Activated CD4-positive, alpha-beta T cell treated with anti-CD3 and anti-CD28 coated beads, Interleukin-2, amount 50 U/mL, for 1 hour (primary cell): ENCODE measurements at regions not wholly inside any gene's neighbourhood (a gene's known extent, or its start where the extent isn't known, plus 50 kb on each side); places are given as distances from the start of the nearest gene placed in this dataset.
A peak's percentile ranks its signal among the peaks of the same experiment; 100 is the strongest.

Experiments
- DNase-seq: peaks from one replicate; pipeline ENCODE4 v3.0.0-alpha.2; 2020

DNA sequence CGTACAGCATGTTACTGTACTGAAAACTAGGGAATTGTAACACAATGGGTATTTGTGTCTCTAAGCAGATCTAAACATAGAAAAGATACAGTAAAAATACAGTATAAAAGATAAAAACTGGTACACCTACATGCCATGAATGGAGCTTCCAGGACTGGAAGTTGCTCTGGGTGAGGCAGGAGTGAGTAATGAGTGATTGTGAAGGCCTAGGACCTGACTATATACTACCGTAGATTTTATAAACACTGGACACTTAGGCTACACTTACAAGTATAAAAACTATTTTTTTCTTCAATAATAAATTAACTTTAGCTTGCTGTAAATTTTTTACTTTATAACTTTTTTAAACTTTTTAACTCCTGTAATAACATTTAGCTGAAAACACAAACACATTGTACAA lies 324.4 kb upstream of the TNP1 start:
- DNase-seq, result no peak

DNA sequence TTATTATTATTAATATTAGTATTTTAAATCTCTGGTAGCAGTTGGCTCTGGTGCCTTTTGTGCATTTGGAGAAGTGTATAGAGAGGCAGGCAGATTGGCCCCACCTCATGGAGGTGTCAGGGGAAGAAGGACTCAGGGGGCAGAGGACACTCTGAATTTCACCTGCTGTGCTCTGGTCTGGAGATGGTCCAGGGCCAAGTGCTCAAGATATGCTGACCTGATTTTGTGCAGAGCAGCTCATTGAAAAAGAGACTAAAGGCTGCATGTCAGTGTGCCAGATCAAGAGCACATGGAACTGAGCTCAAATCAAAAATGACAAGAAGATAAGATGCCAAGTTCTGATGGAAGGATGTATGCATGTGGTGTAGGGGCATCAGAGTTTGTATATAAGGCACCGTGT lies 323.6 kb upstream of the TNP1 start:
- DNase-seq, result no peak

DNA sequence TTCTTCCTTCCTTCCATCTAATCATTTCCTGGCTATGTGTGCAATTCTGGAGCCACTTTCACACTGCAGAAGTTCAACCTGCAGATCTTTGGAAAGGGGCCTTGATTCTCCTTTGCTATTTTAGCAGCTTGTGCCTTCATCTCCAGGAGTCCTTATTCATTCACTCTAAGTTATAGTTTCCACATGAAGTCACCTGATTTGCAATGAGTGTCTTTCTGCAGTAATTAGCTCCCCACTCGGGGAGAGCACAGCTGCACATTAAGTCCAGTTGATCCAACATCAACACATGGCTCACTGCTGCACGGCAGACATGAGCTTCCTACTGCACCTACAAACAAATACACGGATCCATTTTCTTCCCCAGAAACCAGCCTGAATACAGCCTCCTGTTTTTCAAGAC lies 323.1 kb upstream of the TNP1 start:
- DNase-seq, result no peak

DNA sequence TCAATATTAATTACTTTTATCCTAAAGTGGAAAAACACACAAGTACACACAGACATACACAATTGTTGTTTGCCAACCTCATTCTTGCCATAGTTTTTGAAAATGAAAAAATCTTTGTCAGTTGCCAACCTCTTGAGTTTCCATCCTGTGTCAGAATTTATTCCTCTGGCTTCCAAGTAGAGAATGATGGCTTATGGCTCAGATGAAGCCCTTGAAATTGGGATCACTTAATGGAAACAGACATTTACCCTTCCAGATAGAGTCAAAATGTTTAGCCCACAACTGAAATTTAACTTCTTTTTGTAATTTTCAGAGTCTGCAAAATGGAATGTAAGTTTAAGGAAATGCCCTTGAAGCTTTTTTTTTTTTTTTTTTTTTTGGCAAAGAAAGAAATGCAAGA lies 321.6 kb upstream of the TNP1 start:
- no peak for DNase-seq

DNA sequence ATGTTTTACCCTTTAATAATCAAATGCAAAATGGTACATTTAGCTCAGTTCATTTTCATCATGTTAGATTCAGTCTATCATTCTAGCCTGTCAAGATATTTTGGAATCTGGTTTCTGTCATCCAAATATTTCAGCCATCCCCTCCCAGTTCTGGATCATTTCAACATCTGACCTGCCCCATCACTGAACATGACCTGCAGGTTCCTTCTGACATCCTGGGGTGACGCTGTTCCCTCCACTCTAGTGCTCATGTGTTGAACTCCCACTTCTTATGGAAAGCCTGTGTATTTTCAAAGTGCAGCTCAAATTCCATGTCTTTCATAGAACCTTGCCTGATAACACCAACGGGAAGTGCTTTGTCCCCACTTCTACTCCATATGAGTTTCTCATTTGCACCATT lies 320.0 kb upstream of the TNP1 start:
- no peak for DNase-seq

DNA sequence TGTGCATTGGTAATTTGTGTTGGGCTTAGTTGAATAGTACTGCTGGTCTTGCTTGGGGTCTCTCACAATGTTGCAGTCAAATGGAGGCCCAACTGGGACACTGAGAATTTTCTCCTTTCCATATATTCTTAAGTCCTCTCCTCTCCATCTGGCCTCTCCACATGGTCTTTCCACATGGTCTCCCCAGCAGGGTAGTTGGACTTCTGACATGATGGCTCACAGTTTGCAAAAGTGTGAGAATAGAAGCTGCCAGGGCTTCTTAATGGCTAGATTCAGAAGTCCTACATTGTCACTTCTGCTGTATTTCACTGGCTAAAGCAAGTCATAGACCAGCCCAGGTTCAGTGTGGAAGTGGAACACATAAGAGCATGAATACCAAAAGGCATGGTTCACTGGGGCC lies 318.5 kb upstream of the TNP1 start:
- no peak for DNase-seq

- no peak for DNase-seq
These were observed 317.9 kb upstream of the TNP1 start for GRCh38 chr2:217177720-217178119.

DNA sequence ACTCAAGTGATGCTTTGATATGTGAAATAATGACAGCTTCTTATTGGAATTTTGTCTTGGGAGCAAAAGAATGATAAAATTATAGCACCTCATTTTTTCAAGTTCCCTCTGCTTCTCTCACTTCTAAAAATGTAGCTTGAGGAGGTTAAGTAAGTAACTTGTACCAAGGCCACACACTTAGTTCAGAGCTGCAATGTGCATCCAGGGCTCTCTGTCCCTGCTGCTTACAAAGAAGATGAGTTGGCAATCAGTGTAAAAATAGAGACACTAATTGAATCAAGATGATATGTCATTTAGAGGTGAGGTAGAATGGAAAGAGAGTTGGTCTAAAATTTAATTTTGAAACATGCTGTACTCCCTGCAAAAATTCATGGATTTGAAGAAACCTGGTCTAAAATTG lies 312.0 kb upstream of the TNP1 start:
- no peak for DNase-seq

DNA sequence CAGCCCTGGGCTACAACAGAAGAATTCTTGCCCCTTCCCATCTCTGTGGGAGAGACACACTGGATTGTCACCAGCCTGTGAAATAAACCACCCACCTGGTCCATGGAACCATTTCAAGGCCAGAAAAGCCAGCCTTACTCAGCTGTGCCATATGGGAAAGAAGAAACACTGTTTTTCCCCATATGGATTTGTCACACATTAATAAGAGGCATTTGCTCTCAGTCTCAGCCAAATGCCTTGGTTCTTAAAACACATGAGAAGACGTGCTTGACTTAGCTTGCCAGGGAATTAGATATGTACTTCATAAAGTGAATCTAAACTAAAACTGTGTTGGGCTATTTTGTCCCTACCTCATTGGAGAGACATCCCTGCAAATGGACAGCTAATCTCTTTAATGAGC lies 308.6 kb upstream of the TNP1 start:
- DNase-seq, result no peak

DNA sequence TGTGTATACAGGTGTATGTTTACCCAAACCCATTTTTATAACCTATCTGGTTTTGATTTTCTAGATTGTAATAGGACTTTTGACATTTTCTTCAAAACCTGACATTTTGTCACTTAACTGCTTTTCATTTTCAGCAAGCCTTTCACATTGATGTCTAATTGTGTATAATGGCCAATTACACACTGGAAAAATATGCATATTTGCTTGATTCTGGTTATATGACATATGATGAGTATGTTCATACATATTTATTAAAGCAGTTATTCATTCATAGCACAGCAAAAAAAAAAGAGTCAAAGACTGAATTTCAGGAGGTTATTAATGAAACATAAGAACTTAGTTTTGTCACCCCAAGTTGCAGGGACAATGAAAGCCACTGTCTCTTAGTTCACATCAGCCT lies 307.7 kb upstream of the TNP1 start:
- no peak for DNase-seq

DNA sequence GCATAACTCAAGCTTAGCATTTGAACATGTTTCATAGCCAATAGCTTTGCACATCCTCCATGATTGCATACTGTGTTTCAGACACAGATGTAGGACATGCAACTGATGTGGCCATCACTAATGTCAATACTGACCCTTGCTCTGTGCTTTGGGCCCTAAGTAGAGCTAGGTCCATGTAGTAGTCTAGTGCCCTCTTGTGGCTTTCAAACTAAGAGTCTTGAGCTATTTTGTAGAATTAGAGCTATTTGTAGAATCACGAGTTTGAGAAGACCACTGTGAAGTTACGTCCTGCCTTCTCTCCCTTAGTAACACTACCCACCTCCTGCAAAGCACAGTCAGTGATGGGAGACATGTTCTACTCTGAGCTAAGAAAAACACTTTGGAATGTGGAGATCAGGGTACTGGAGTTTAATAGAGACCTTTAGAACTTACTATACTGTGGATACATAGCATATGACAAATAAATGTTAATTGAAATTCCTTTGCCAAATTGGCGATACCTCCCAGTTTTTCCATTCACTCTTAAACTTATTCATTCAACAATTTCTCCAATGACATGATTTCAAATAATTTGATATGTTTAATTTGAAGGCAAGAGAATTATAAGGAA lies 306.5 kb upstream of the TNP1 start:
- no peak for DNase-seq

GRCh38 chr2:217165547-217165946 lies 305.7 kb upstream of the TNP1 start:
- DNase-seq, result no peak

DNA sequence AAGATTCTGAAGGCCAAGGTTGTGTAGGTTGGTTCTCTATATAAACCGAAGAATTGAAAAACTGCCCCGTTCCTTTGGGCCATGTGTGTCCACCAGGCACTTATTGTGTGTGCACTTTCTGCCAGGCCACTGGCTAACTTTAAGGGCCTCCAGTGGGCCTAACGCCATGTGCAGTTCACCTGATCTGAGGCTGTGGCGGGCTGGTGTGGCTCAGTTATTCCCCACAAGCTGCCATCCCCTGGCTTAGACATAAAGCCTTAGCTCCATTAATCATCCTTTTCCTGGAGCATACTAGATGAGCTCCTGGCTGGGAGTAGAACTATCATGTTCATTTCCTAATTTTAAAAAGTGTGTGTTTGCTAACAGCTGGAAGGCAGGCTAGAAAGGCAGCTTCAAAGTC lies 304.1 kb upstream of the TNP1 start:
- no peak for DNase-seq

DNA sequence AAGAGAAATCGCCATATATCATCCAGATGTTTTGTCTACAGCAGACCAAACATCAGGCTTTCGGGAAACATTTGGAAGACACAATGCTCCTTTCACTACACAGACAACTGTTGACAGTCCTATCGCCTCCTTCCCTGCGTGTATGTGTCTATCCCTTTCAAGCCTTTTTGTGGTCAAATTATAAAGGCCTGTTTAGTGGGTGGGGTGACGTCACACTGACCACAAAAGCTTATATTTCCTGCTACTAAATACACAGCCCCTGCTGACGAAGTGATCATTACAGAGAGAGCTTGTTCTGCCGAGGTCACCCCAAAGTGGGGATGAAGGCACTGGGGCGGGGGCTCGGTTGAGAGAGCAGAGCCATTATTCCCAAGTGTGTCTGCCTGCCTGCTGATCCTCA lies 302.7 kb upstream of the TNP1 start:
- peak; percentile 1 for DNase-seq

- no peak for DNase-seq
These were observed 301.4 kb upstream of the TNP1 start for GRCh38 chr2:217160978-217161973.

- no peak for DNase-seq
These were observed 300.4 kb upstream of the TNP1 start for GRCh38 chr2:217160103-217160743.

DNA sequence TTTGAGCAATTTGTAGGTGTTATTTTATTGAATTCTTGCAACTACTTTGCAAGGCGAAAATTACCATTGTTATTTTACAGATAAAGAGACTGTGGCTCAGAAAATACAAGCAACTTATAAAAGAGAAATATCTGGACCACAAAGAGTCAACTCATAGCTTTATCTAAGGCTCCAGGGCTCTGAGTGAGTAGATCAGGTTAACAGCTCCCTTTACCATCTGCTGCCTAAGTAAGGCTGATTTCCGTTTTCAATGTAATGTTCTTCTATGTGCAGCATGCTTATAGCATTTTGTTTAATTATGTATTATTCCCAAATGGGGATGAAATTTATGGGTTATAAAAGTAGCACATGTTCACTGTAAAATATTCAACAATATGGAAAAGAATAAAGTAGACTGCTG lies 299.1 kb upstream of the TNP1 start:
- DNase-seq, result no peak

- no peak for DNase-seq
These were observed 297.7 kb upstream of the TNP1 start for GRCh38 chr2:217157581-217157980.

- DNase-seq, result no peak
These were observed 296.9 kb upstream of the TNP1 start for GRCh38 chr2:217156801-217157200.

GRCh38 chr2:217154923-217155322 lies 295.1 kb upstream of the TNP1 start:
- DNase-seq, result no peak

DNA sequence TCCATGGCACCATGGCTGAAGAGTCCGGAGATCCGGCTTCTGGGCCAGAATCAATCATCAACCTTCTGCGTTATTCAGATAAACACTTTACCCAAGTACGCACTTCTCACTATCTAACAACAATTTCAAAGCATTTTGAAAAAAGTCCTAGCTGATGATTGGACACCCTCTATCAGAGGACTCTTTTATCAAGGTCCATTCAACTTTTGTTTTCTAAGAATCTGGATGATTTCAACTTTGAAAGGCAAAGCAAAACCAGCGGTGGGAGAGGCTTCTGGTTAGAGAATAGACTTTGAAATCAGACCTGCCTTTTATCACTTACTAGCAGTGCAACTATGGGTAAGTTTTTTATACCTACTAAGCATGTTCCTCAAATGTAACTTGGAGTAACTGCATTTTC lies 293.6 kb upstream of the TNP1 start:
- no peak for DNase-seq

GRCh38 chr2:217152831-217153230 lies 293.0 kb upstream of the TNP1 start:
- no peak for DNase-seq

DNA sequence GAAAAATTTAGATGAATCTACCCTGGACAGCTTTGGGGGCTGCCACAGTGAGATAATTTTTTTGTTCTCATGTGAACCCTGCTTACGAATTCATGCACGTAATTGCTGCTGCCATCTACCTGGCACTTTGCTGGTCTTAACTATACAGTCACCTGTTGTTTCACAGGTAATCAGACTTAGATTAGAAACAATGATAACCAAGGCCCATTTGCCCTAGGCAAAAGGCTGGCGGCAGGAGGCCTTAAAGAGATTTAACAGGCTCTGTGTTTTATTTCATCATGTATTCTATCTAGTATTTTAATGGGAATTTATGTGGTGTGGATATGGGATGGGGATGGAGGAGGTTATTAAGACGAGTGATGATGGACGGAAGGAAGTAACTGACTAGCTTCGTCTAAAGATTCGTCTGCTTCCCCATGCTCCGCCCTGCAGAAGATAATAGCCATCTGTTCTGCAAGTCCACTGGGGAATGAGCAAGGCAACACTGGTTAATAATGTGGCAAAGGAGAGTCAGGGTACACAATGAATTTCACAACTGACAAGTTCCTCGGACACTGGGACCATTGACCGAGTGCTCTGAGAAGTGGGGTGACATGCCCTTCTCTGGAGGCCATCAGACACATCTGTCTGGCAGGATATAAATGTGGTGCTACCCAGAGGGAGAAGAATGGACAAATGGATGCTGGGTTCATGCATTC lies 291.8 kb upstream of the TNP1 start:
- no peak for DNase-seq
